ENCODE measurements at regions not wholly inside any gene's neighbourhood (a gene's known extent, or its start where the extent isn't known, plus 50 kb on each side); places are given as distances from the start of the nearest gene placed in this dataset.

DNA sequence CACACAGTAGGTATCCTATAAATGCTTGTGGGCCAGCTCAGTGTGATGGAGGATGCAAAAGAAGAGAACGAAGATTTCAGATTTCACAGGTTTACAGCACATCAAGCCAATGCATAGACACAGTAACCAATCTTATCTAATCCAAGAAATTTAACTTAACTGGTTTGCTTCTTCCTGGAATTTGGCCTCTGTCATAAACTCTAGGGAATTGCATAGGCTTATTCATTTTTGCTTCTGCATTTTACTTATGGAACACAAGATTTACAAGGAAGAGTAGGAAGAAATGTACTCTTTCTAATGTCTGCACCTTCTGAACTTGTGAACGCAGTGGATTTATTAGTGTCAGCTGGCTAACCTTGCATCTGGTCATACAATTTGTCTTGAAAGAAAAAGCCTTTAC is 389.4 kb upstream of the NPVF start:
- TF ChIP-seq, protein P1, sequence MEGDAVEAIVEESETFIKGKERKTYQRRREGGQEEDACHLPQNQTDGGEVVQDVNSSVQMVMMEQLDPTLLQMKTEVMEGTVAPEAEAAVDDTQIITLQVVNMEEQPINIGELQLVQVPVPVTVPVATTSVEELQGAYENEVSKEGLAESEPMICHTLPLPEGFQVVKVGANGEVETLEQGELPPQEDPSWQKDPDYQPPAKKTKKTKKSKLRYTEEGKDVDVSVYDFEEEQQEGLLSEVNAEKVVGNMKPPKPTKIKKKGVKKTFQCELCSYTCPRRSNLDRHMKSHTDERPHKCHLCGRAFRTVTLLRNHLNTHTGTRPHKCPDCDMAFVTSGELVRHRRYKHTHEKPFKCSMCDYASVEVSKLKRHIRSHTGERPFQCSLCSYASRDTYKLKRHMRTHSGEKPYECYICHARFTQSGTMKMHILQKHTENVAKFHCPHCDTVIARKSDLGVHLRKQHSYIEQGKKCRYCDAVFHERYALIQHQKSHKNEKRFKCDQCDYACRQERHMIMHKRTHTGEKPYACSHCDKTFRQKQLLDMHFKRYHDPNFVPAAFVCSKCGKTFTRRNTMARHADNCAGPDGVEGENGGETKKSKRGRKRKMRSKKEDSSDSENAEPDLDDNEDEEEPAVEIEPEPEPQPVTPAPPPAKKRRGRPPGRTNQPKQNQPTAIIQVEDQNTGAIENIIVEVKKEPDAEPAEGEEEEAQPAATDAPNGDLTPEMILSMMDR (conservative IDR thresholded peaks at IDR 0.05 in 1 of 2, IDR thresholded peaks at IDR 0.05 in 1 of 2; ENCODE audit: extremely low read depth in 1 of 2, insufficient read depth in 1 of 2, low read depth in 1 of 2, low read length in 2 of 2), result no peak
- no peak for TF ChIP-seq EZH2 (IDR thresholded peaks at IDR 0.05; ENCODE audit: borderline replicate concordance, low read length)
